ENCODE measurements at regions not wholly inside any gene's neighbourhood (a gene's known extent, or its start where the extent isn't known, plus 50 kb on each side); places are given as distances from the start of the nearest gene placed in this dataset.

DNA sequence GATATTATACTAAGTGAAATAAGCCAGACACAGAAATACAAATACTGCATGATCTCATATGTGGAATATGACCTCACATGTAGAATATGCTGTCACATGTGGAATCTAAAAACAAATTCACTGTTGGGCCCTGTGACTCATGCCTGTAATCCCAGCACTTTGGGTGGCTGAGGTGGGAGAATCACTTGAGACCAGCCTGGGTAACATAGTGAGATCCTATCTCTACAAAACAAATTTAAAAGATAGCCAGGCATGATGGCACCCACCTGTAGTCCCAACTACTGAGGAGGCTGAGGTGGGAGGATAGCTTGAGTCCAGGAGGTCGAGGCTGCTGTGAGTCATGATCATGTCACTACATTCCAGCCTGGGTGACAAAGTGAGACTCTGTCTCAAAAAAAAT lies 160.3 kb downstream of the PTEN start:
- no peak for DNase-seq

DNA sequence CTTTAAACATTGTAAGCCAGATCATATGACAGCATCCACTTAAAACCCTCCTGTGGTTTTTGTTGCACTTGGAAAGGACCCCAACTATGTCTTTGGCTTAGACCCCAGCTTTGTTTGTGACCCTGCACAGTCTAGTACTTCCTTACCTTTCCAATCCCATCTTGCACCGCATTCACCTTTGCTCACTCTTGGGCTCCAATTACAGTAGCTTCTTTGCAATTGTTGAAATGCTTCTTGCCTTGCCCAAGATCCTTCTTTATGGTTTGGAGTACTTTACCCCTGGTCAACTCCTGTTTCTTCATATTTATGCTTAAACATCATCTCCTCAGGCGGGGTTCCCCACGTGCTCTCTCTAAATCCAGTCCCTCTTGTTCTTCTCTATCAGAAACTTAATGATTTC lies 162.6 kb downstream of the PTEN start:
- no peak for DNase-seq

GRCh38 chr10:88027570-88027969 lies 164.1 kb downstream of the PTEN start:
- DNase-seq = peak; percentile 39

- no peak for DNase-seq
Observed at GRCh38 chr10:88028072-88028471, 164.6 kb downstream of the PTEN start.

- no peak for DNase-seq
Observed at GRCh38 chr10:88028654-88029053, 165.2 kb downstream of the PTEN start.

DNA sequence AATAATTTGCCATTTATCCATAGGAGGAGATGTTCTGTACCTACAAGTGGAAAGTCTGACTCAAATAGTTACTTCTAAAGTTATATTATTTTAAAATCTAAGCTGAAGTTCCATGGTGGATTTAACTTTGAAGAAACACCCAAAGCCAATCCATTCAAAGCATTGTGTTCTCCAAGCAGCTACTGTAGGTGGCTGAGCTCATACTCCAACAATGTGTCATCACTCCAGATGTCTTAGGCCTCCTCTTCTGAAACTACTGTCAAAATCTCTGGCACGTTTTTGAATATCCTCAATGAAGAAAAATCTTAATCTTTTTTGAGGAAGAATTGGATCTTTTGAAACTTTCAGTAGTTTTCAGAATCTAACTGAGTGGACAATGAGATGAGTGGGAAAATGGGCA lies 169.1 kb downstream of the PTEN start:
- no peak for DNase-seq

DNA sequence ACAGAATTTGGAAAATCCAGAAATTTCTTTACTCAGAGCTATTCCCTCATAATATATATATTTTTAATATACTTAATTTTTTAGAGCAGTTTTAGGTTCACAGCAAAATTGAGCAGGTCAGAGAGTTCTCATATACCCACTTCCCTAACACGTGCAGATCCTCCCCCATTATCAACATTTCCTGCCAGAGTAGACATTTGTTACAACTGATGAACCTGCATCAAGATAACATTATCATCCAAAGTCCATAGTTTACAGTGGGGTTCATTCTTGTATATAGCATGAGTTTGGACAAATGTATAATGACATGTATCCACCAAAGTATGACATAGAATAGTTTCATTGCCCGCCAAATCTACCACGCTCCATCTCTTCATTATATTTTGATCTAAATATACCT lies 170.0 kb downstream of the PTEN start:
- DNase-seq = no peak

DNA sequence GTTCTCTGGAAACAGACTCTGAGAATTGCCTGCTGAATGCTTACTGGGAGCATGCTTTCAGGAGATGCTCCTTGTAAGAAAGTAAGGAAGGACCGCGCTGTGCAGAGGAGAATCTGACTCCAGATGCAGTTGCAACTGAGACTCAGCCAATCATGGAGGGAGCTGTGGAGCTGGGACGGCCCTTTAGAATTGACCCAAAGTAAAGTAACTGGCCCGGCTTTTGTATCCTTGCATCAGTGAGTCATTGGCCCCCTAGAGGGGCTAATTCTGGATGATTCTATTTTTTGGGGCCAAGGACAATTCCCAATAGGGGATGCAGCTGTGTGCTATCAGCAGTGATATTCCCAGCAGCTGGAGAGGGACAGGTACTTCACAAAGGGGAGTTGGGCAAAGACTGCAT lies 170.4 kb downstream of the PTEN start:
- no peak for DNase-seq

DNA sequence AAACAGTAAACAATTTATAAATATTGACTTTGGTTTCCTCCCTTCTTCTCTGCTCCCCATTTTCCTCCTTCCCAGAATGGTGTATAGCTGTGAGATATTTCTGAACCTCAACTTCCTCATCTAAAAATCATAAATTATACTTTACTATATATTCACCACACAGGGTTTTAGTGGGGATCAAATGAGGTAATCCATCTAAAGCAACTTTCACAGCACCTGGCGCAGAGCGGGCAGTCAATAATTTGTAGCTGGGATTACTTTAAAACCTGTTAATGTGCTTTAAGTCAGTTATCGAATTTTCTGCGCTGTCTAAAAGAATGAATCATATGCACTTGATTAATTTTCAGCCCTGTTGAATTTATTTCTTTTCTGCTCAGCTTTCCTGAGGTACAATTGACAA lies 172.7 kb downstream of the PTEN start:
- no peak for DNase-seq

DNA sequence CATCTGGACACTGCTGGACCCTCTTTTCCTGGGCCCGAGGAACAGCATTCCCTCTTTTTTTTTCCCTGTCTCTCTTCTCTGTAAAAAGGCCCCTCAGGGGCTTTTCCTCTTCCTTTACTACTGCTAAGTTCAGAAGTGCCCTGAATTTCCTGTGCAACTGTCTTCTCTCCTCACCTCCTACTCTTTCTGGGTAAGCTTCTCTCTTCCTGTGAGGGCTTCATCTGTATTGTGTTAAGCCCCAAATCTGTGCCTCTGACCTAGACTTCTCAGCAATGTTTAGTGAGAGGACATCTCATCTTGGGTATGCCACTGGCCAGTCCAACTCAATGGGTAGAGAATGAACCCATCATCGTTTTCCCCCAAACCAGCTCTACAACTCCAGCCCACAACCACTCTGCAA lies 174.2 kb downstream of the PTEN start:
- DNase-seq = no peak

DNA sequence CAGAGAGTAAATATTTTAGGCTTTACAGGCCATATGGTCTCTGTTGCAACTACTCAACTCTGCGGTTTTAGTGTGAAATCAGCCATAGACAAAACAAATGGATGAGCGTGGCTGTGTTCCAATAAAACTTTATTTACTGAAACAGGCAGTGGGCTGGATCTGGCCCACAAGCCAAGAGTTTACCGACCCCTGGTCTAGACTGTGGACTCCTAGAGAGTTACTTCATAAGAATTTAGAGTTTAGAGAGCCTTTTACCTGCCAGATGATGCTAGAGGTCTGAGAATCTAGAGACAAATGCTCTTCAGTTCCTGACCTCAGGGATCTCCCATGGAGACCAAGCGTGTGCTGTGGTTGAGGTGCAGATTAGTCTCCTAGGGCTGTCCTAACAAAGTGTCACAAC lies 174.8 kb downstream of the PTEN start:
- no peak for DNase-seq

DNA sequence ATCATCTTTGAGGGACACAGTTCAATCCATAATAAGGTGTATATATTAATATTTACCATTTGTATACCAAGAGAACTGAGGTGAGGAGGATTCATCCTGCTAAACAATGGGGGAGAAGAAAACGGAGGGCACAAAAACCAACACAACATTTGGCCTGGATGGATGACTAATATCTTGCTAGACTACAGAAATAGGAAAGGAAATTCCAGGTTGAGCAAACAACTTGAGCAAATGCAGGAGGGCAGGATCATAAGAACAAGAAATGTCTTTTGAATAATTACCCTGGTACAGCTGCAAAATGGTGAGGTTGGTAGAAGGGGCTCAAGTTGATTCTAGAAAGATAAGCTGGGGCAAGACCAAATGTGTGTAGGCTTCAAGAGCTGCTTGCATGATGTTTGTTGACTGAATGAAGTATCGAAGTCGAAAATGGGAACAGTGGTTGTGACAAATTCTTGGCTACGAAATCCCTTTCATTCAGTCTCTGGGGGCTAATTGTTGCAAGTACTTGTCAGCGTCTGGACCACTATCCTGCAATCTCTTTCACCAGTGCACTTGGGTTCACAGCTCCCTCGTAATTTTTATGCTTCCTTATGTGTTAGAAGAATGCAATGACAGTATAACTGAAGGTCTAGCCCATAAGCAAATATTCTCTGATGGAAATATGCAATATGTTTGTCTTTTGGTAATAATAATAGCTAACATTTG lies 176.2 kb downstream of the PTEN start:
- DNase-seq = no peak

DNA sequence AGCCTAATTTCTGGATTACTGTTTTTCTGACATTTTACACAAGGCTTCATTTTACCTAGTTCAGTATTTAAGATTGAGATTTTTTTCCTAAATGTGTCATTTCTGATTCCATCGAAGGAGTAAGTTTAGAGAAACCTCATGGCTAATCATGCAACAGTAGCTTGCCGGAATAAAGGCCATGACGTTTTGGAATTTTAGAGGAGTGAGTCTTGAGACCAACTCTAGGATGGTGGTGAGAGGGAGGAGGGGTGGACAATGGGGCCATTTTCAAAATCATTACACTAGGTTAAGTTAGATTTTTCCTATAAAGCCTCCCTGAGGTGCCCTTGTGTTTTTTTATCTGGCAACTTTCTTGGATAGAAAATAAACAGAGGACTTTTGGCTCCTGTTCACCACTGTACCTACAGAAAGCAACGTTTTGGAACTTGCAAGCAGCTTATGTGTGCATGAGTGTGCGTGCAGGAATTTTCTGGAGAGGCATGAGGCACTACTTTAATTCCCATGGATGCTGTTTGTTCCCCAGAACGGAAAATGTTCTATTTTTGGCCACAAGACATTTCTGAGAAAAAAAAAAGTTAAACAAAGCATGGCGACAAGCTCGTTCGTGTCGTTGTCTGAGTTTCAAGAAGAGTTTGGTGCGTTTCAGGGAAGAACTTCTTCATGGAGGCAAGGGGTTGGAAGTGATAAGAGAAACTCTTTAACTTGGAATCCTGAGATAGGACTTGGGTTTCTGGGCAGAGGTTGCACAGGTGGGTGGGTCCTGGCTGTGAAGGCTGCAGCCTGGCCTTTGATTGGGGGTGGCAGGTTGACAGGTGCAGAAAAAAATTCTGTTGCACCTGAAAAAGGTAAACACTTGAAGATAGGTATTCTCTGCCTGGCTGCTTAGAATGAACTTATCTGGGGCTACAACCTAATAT lies 178.1 kb downstream of the PTEN start:
- DNase-seq = no peak

- no peak for DNase-seq
Observed at GRCh38 chr10:88042160-88043100, 179.0 kb downstream of the PTEN start.

- DNase-seq = no peak
Observed at GRCh38 chr10:88045096-88045495, 181.7 kb downstream of the PTEN start.

- no peak for DNase-seq
Observed at GRCh38 chr10:88045656-88046415, 182.4 kb downstream of the PTEN start.

DNA sequence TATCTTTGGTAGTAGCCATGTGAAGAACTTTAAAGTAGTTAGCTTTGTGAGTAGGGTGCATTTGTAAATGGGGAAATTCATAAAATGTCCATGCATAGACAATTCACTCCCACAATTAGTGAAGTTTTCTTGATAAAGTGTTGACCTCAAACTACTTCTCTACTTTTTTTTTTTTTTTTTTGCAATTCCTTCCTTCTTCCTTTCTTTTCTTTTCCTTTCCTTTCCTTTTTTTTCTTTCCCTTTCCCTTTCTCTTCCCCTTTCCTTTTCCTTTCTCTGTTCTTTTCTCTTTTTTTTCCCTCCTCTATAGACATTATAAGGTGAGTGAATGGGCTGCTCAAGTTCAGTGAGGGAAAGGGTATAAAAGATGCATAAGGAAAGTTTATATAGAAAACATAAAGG lies 184.2 kb downstream of the PTEN start:
- no peak for DNase-seq

GRCh38 chr10:88048312-88048711 lies 184.9 kb downstream of the PTEN start:
- no peak for DNase-seq

- no peak for DNase-seq
Observed at GRCh38 chr10:88049204-88049603, 185.8 kb downstream of the PTEN start.

GRCh38 chr10:88057720-88058119 lies 194.3 kb downstream of the PTEN start:
- DNase-seq = no peak

GRCh38 chr10:88058750-88059149 lies 195.3 kb downstream of the PTEN start:
- no peak for DNase-seq

DNA sequence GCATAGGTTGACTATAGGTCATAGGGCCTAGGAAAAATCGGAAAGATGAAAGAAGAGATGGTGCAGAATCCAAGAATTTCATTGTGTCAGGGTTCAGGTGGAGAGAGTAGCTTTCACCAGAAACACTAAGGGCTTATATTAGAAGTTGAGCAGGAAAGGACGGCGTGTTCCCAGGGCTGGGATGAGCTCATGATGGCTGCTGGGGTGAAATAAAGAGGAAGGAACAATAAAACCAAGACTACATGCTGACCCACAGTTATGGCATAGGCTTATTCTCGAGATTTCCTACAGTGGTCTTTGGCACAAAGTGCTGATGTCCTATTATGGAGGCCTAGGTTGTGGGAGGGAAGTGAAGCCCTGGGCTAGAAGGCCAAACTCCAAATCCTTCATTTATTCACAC lies 195.8 kb downstream of the PTEN start:
- DNase-seq = no peak

- DNase-seq = no peak
Observed at GRCh38 chr10:88060762-88061161, 197.3 kb downstream of the PTEN start.

Data from CD4-positive, alpha-beta T cell treated with Interferon gamma for 1 hour (primary cell).